Body of pancreas (tissue), 4 donors: ENCODE measurements at regions not wholly inside any gene's neighbourhood (a gene's known extent, or its start where the extent isn't known, plus 50 kb on each side); places are given as distances from the start of the nearest gene placed in this dataset.

Source experiments
- POLR2A ChIP-seq, 3 donors: fragments of 450-650 bp; IDR thresholded peaks; one replicate each; pipeline ENCODE4 v1.6.1; 2016; ENCODE audit warnings: antibody characterized with exemption in 3 of 3, mild to moderate bottlenecking in 2 of 3
- TF ChIP-seq, protein P1 (sequence below), 7 experiments: fragments of 450-650 bp in 4 of 7; fragments of 200-600 bp in 3 of 7; sonication (generic) in 3 of 7; IDR thresholded peaks; one replicate each; pipeline ENCODE4 v1.5.1; 2016 to 2019; ENCODE audit warnings: antibody characterized with exemption in 7 of 7

DNA sequence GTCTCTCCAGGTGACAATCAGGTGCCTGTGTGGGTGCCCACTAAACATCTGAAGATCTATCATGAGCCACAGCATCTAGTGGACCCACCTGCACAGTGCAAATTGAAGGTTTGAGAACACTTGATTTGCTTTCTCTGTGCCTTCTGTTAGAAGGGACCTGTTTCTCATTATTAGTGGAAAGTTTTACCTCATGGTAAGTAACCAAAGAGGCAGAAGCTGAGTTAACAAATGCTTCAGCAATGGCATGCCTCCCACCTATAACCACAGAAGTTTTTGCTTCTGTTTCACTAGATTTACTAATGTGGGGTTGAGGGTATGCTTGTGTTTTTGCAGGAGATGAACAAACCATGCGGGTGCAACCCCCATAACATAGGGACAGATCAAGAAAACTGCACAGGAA is 297.4 kb upstream of the DKK2 start:
- no peak for TF ChIP-seq POLR2A (IDR thresholded peaks at IDR 0.05)
- TF ChIP-seq, protein P1, sequence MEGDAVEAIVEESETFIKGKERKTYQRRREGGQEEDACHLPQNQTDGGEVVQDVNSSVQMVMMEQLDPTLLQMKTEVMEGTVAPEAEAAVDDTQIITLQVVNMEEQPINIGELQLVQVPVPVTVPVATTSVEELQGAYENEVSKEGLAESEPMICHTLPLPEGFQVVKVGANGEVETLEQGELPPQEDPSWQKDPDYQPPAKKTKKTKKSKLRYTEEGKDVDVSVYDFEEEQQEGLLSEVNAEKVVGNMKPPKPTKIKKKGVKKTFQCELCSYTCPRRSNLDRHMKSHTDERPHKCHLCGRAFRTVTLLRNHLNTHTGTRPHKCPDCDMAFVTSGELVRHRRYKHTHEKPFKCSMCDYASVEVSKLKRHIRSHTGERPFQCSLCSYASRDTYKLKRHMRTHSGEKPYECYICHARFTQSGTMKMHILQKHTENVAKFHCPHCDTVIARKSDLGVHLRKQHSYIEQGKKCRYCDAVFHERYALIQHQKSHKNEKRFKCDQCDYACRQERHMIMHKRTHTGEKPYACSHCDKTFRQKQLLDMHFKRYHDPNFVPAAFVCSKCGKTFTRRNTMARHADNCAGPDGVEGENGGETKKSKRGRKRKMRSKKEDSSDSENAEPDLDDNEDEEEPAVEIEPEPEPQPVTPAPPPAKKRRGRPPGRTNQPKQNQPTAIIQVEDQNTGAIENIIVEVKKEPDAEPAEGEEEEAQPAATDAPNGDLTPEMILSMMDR (IDR thresholded peaks at IDR 0.05): no peak
